HFFc6 (cell line): ENCODE measurements at regions not wholly inside any gene's neighbourhood (a gene's known extent, or its start where the extent isn't known, plus 50 kb on each side); places are given as distances from the start of the nearest gene placed in this dataset.

ENCODE experiments used
- DNase-seq: peaks from one replicate; pipeline ENCODE4 v3.0.0-alpha.2; 2018
- H3K27ac Mint-ChIP-seq: 2 replicates; pipeline ENCODE4 v1.8.0; 2020; ENCODE audit warnings: mild to moderate bottlenecking, mixed read lengths
- H3K27me3 Mint-ChIP-seq: 2 replicates; pipeline ENCODE4 v1.8.0; 2021; ENCODE audit warnings: mild to moderate bottlenecking, moderate library complexity, mixed read lengths; ENCODE audit not compliant: insufficient read depth
- H3K36me3 Mint-ChIP-seq: 2 replicates; pipeline ENCODE4 v1.8.0; 2021; ENCODE audit warnings: low read depth, mixed read lengths
- H3K4me1 Mint-ChIP-seq: 2 replicates; pipeline ENCODE4 v1.8.0; 2020; ENCODE audit warnings: low read depth, mixed read lengths
- H3K4me3 Mint-ChIP-seq: 2 replicates; pipeline ENCODE4 v1.8.0; 2020; ENCODE audit warnings: mild to moderate bottlenecking, moderate library complexity, mixed read lengths
- H3K9me3 Mint-ChIP-seq: 2 replicates; pipeline ENCODE4 v1.8.0; 2020; ENCODE audit warnings: mild to moderate bottlenecking, mixed read lengths
- TF ChIP-seq, protein P1 (sequence below): fragments of 200-600 bp; sonication (generic); IDR thresholded peaks from 2 replicates; pipeline ENCODE4 v1.5.0; 2021; ENCODE audit warnings: antibody characterized with exemption, mild to moderate bottlenecking

DNA sequence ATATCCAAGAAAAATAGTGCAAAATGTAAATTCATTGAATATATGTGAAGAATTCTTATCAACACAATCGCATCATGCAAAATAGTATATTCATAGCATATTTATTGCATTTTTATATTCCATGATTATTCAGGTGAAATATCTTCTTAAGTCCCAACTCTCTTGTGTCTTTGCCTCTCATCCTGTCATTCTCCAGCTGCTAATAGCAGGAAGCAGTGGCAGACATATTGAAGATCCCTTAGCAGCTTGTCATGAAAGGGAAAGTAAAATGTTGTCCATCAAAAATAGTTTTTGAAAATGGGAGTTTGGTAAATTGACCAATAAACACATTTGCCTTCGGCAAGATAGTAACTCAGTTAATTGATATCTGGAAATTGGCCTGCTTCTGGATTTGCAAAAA is 265.3 kb upstream of the TGFBR2 start:
- peak overlapping the region; percentile 86 for H3K27ac Mint-ChIP-seq
- no peak overlapping the region for H3K4me3 Mint-ChIP-seq
- peaks cover 64% of the 10 kb centered on the region for H3K4me1 Mint-ChIP-seq
- peaks cover 13% of the 10 kb centered on the region for H3K36me3 Mint-ChIP-seq
- peaks cover 9% of the 10 kb centered on the region for H3K9me3 Mint-ChIP-seq
- no peaks in the 10 kb centered on the region for H3K27me3 Mint-ChIP-seq
- TF ChIP-seq, protein P1, sequence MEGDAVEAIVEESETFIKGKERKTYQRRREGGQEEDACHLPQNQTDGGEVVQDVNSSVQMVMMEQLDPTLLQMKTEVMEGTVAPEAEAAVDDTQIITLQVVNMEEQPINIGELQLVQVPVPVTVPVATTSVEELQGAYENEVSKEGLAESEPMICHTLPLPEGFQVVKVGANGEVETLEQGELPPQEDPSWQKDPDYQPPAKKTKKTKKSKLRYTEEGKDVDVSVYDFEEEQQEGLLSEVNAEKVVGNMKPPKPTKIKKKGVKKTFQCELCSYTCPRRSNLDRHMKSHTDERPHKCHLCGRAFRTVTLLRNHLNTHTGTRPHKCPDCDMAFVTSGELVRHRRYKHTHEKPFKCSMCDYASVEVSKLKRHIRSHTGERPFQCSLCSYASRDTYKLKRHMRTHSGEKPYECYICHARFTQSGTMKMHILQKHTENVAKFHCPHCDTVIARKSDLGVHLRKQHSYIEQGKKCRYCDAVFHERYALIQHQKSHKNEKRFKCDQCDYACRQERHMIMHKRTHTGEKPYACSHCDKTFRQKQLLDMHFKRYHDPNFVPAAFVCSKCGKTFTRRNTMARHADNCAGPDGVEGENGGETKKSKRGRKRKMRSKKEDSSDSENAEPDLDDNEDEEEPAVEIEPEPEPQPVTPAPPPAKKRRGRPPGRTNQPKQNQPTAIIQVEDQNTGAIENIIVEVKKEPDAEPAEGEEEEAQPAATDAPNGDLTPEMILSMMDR, result no peak
- no peak for DNase-seq

DNA sequence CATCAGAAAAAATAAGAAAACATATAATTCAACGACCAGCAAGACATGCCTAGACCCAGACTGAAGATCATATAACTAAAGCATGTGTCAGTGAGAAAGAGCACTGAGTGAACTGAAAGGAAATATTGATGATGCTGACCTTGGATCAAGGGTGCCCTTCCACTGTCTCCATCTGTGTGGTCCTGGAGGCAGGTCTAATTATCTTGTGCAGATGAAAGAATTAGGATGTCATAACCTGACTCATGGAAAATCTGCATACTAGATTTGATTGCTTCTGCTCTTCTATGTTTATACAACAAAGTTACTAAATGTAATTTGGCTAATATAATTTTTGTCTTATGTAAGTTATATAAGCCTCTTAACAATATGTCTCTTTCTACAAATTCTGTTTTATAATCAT is 264.6 kb upstream of the TGFBR2 start:
- peak overlapping the region; percentile 61; the same call in 1 of the 2 replicates for H3K4me3 Mint-ChIP-seq
- H3K27ac Mint-ChIP-seq, result peak overlapping the region; percentile 86
- no peaks in the 10 kb centered on the region for H3K27me3 Mint-ChIP-seq
- no peak for DNase-seq
- TF ChIP-seq, protein P1, result no peak
- H3K9me3 Mint-ChIP-seq, result peaks cover 9% of the 10 kb centered on the region
- peaks cover 72% of the 10 kb centered on the region for H3K4me1 Mint-ChIP-seq
- peaks cover 13% of the 10 kb centered on the region for H3K36me3 Mint-ChIP-seq

DNA sequence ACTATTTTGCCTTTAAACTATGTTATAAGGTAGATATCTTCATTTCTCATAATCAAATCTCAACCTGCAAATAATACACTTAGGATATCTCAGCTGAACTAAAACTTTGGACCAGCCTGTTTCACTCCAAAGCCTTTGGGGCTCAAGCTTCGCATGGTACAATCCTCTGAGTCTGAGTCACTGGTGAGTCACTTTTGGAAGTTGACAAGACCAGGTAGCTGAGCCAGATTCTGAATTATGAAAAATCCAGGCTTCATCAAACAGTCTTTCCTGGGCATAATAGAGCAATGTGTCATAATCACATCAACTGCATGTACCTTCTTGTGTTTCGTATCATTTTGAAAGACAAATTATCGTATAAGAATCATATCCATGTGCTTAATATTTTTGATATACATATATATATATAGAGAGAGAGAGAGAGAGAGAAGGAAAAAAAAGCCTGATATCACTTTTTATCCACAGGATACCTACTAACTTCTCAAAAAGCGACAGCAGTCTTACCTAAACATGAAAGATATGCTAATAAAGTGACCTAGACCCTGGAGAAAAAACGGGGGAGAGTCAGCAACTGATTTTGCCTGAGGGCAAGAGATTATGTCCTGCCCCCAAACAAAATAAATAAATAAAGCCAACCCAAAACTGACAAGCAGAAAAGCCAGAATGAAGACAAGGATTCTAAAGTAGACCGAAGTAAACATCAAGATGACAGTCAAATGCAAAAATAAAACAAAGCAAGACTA is 263.9 kb upstream of the TGFBR2 start:
- TF ChIP-seq, protein P1, result no peak
- no peaks in the 10 kb centered on the region for H3K27me3 Mint-ChIP-seq
- peaks cover 7% of the 10 kb centered on the region for H3K9me3 Mint-ChIP-seq
- peak overlapping the region; percentile 86 for H3K27ac Mint-ChIP-seq
- peaks cover 78% of the 10 kb centered on the region for H3K4me1 Mint-ChIP-seq
- H3K4me3 Mint-ChIP-seq, result peak overlapping the region; percentile 61
- peak; percentile 90 for DNase-seq
- H3K36me3 Mint-ChIP-seq, result peaks cover 9% of the 10 kb centered on the region

DNA sequence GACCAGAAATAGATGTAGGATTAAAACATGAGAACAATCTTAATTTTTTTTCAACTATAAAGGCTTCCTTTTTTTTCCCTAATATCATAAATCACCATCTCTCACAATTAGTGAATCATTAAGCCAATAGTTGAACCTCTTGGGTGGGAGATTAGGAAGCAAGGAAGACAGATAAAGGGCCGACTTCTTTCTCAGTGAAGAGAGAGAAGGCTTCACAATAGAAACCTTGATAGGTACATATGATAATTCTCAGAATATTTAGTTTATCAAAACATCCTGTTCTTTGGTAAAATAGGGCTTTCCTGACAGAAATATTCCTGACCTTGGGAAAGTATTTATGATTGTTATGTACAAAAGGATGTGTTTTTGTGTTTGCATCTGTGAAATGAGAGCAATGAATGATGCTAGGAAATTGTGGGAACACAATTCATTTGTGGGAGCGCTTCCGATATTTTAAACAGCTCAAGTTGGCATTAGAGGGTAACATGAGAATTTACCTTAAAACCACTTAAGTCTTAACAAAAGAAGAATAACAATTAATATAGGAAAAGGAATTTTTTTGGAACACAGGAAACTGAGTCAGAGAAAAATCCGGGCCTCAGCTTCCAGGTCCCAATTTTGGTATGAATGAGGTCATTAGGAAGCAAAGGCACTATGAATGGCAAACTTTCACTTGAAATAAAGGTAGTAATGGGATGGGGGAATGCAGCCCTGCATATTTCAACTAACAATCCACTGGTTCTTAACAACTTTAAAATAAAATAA is 263.2 kb upstream of the TGFBR2 start:
- Mint-ChIP-seq H3K4me3 (peak overlapping the region; percentile 61; the same call in 1 of the 2 replicates), H3K36me3 (peaks cover 2% of the 10 kb centered on the region; the same call in 1 of the 2 replicates), H3K9me3 (no peaks in the 10 kb centered on the region), H3K27ac (peak overlapping the region; percentile 86), H3K4me1 (peaks cover 86% of the 10 kb centered on the region), H3K27me3 (no peaks in the 10 kb centered on the region)
- DNase-seq, result no peak
- TF ChIP-seq, protein P1, result no peak

DNA sequence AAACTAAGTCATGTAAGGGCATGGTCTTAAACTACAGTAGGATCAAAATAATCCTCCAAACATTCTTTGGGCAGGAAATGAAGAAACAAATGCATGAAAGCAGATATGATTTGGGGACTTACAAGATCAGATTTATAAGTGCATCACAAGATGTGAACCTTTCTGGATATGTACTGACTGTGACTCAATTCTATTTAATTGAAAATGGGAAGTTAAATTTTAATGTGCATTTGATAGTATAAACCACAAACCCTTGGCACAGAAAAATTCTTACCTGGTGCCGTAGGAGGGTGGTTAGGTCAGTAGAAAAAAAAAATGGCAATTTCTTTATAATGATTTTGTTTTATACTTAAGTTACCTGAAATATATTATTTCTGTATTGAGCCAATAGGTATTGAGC is 262.5 kb upstream of the TGFBR2 start:
- no peak overlapping the region for H3K4me3 Mint-ChIP-seq
- H3K36me3 Mint-ChIP-seq, result no peaks in the 10 kb centered on the region
- TF ChIP-seq, protein P1, result no peak
- DNase-seq, result no peak
- H3K27me3 Mint-ChIP-seq, result no peaks in the 10 kb centered on the region
- H3K4me1 Mint-ChIP-seq, result peaks cover 92% of the 10 kb centered on the region
- peak overlapping the region; percentile 86; the same call in 1 of the 2 replicates for H3K27ac Mint-ChIP-seq
- no peaks in the 10 kb centered on the region for H3K9me3 Mint-ChIP-seq
